Loucy (cell line): ENCODE measurements at regions not wholly inside any gene's neighbourhood (a gene's known extent, or its start where the extent isn't known, plus 50 kb on each side); places are given as distances from the start of the nearest gene placed in this dataset.

Experiments
- CTCF ChIP-seq: fragments of 200-600 bp; sonication (generic); conservative IDR thresholded peaks from 2 replicates; pipeline ENCODE4 v1.5.1; 2014; ENCODE audit warnings: mild to moderate bottlenecking, antibody characterized with exemption, low read length
- EZH2phosphoT487 ChIP-seq: fragments of 200-600 bp; IDR thresholded peaks from 2 replicates; pipeline ENCODE4 v1.6.1; 2018; ENCODE audit warnings: antibody characterized with exemption, mild to moderate bottlenecking, moderate library complexity, borderline replicate concordance

- TF ChIP-seq CTCF (no peak), EZH2phosphoT487 (no peak)
These were observed 1205.3 kb downstream of the REEP3 start for GRCh38 chr10:64726466-64726865.
